ENCODE measurements at regions not wholly inside any gene's neighbourhood (a gene's known extent, or its start where the extent isn't known, plus 50 kb on each side); places are given as distances from the start of the nearest gene placed in this dataset.
A peak's percentile ranks its signal among the peaks of the same experiment; 100 is the strongest.
"Not testable (repeated sequence)": the region's sequence is repeated elsewhere in the genome, so short reads cannot be mapped to it uniquely, and the experiment has no call there.

GRCh38 chr6:118718297-118718696 lies 66.9 kb upstream of the CEP85L start:
- Histone ChIP-seq H3K36me3 (ENCODE audit: control insufficient read depth, insufficient read depth, low read length, severe bottlenecking) (no peaks in the 10 kb centered on the region), H3K4me1 (ENCODE audit: control insufficient read depth, insufficient read depth, low read length) (no peaks in the 10 kb centered on the region), H3K27me3 (replicated peaks; ENCODE audit: control insufficient read depth, insufficient read depth, low read length) (no peaks in the 10 kb centered on the region), H3K9ac (ENCODE audit: low read length) (no peak overlapping the region), H3K9me3 (ENCODE audit: control insufficient read depth, low read length) (no peaks in the 10 kb centered on the region), H3K4me3 (ENCODE audit: low read length) (no peak overlapping the region)
- DNase-seq (ENCODE audit: low read depth): no peak

GRCh38 chr6:118717106-118717505 lies 65.7 kb upstream of the CEP85L start:
- H3K4me1 ChIP-seq (ENCODE audit: control insufficient read depth, insufficient read depth, low read length): no peaks in the 10 kb centered on the region
- no peak overlapping the region for H3K4me3 ChIP-seq (ENCODE audit: low read length)
- H3K9ac ChIP-seq (ENCODE audit: low read length): no peak overlapping the region
- no peaks in the 10 kb centered on the region for H3K27me3 ChIP-seq (replicated peaks; ENCODE audit: control insufficient read depth, insufficient read depth, low read length)
- no peaks in the 10 kb centered on the region for H3K9me3 ChIP-seq (ENCODE audit: control insufficient read depth, low read length)
- DNase-seq (ENCODE audit: low read depth): no peak
- no peaks in the 10 kb centered on the region for H3K36me3 ChIP-seq (ENCODE audit: control insufficient read depth, insufficient read depth, low read length, severe bottlenecking)

GRCh38 chr6:118715907-118716306 lies 64.5 kb upstream of the CEP85L start:
- not testable (repeated sequence) for H3K9ac ChIP-seq (ENCODE audit: low read length); DNase-seq (ENCODE audit: low read depth); H3K27me3 ChIP-seq (replicated peaks; ENCODE audit: control insufficient read depth, insufficient read depth, low read length); H3K4me3 ChIP-seq (ENCODE audit: low read length); H3K36me3 ChIP-seq (ENCODE audit: control insufficient read depth, insufficient read depth, low read length, severe bottlenecking); H3K9me3 ChIP-seq (ENCODE audit: control insufficient read depth, low read length); H3K4me1 ChIP-seq (ENCODE audit: control insufficient read depth, insufficient read depth, low read length)

GRCh38 chr6:118715376-118715775 lies 64.0 kb upstream of the CEP85L start:
- Histone ChIP-seq H3K36me3 (ENCODE audit: control insufficient read depth, insufficient read depth, low read length, severe bottlenecking) (no peaks in the 10 kb centered on the region), H3K27me3 (replicated peaks; ENCODE audit: control insufficient read depth, insufficient read depth, low read length) (no peaks in the 10 kb centered on the region), H3K4me3 (ENCODE audit: low read length) (no peak overlapping the region), H3K9ac (ENCODE audit: low read length) (no peak overlapping the region), H3K4me1 (ENCODE audit: control insufficient read depth, insufficient read depth, low read length) (no peaks in the 10 kb centered on the region), H3K9me3 (ENCODE audit: control insufficient read depth, low read length) (no peaks in the 10 kb centered on the region)
- DNase-seq (ENCODE audit: low read depth): no peak

- Histone ChIP-seq H3K9me3 (ENCODE audit: control insufficient read depth, low read length) (no peaks in the 10 kb centered on the region), H3K27me3 (replicated peaks; ENCODE audit: control insufficient read depth, insufficient read depth, low read length) (no peaks in the 10 kb centered on the region), H3K4me3 (ENCODE audit: low read length) (no peak overlapping the region), H3K9ac (ENCODE audit: low read length) (no peak overlapping the region), H3K36me3 (ENCODE audit: control insufficient read depth, insufficient read depth, low read length, severe bottlenecking) (no peaks in the 10 kb centered on the region), H3K4me1 (ENCODE audit: control insufficient read depth, insufficient read depth, low read length) (peaks cover 2% of the 10 kb centered on the region)
- no peak for DNase-seq (ENCODE audit: low read depth)
These were observed 63.4 kb upstream of the CEP85L start for GRCh38 chr6:118714756-118715155.

- Histone ChIP-seq H3K27me3 (replicated peaks; ENCODE audit: control insufficient read depth, insufficient read depth, low read length) (no peaks in the 10 kb centered on the region), H3K4me1 (ENCODE audit: control insufficient read depth, insufficient read depth, low read length) (peaks cover 17% of the 10 kb centered on the region), H3K9me3 (ENCODE audit: control insufficient read depth, low read length) (no peaks in the 10 kb centered on the region), H3K36me3 (ENCODE audit: control insufficient read depth, insufficient read depth, low read length, severe bottlenecking) (no peaks in the 10 kb centered on the region), H3K4me3 (ENCODE audit: low read length) (no peak overlapping the region), H3K9ac (ENCODE audit: low read length) (no peak overlapping the region)
- peak; percentile 22 for DNase-seq (ENCODE audit: low read depth)
These were observed 61.6 kb upstream of the CEP85L start for GRCh38 chr6:118712969-118713368.

- no peak for DNase-seq (ENCODE audit: low read depth)
- Histone ChIP-seq H3K36me3 (ENCODE audit: control insufficient read depth, insufficient read depth, low read length, severe bottlenecking) (no peaks in the 10 kb centered on the region), H3K4me3 (ENCODE audit: low read length) (no peak overlapping the region), H3K9ac (ENCODE audit: low read length) (no peak overlapping the region), H3K9me3 (ENCODE audit: control insufficient read depth, low read length) (no peaks in the 10 kb centered on the region), H3K4me1 (ENCODE audit: control insufficient read depth, insufficient read depth, low read length) (peaks cover 25% of the 10 kb centered on the region), H3K27me3 (replicated peaks; ENCODE audit: control insufficient read depth, insufficient read depth, low read length) (no peaks in the 10 kb centered on the region)
These were observed 59.2 kb upstream of the CEP85L start for GRCh38 chr6:118710616-118711015.

- Histone ChIP-seq H3K9ac (ENCODE audit: low read length) (peak overlapping the region; percentile 73), H3K4me1 (ENCODE audit: control insufficient read depth, insufficient read depth, low read length) (peaks cover 32% of the 10 kb centered on the region), H3K4me3 (ENCODE audit: low read length) (peak overlapping the region; percentile 81), H3K9me3 (ENCODE audit: control insufficient read depth, low read length) (no peaks in the 10 kb centered on the region), H3K27me3 (replicated peaks; ENCODE audit: control insufficient read depth, insufficient read depth, low read length) (no peaks in the 10 kb centered on the region), H3K36me3 (ENCODE audit: control insufficient read depth, insufficient read depth, low read length, severe bottlenecking) (no peaks in the 10 kb centered on the region)
- peak; percentile 51 for DNase-seq (ENCODE audit: low read depth)
These were observed 58.5 kb upstream of the CEP85L start for GRCh38 chr6:118709859-118710350.

GRCh38 chr6:118708744-118709143 lies 57.4 kb upstream of the CEP85L start:
- Histone ChIP-seq H3K9ac (ENCODE audit: low read length) (peak overlapping the region; percentile 73), H3K4me3 (ENCODE audit: low read length) (peak overlapping the region; percentile 81)

GRCh38 chr6:118708055-118708454 lies 56.7 kb upstream of the CEP85L start:
- H3K9me3 ChIP-seq (ENCODE audit: control insufficient read depth, low read length): no peaks in the 10 kb centered on the region

More at GRCh38 chr6:118708744-118709143, 57.4 kb upstream of the CEP85L start:
- no peaks in the 10 kb centered on the region for H3K27me3 ChIP-seq (replicated peaks; ENCODE audit: control insufficient read depth, insufficient read depth, low read length)
- H3K4me1 ChIP-seq (ENCODE audit: control insufficient read depth, insufficient read depth, low read length): peaks cover 32% of the 10 kb centered on the region
- no peaks in the 10 kb centered on the region for H3K36me3 ChIP-seq (ENCODE audit: control insufficient read depth, insufficient read depth, low read length, severe bottlenecking)
- no peaks in the 10 kb centered on the region for H3K9me3 ChIP-seq (ENCODE audit: control insufficient read depth, low read length)
- peak; percentile 74 for DNase-seq (ENCODE audit: low read depth)

GRCh38 chr6:118706702-118707101 lies 55.3 kb upstream of the CEP85L start:
- H3K4me3 ChIP-seq (ENCODE audit: low read length): no peak overlapping the region
- H3K36me3 ChIP-seq (ENCODE audit: control insufficient read depth, insufficient read depth, low read length, severe bottlenecking): no peaks in the 10 kb centered on the region
- no peak overlapping the region for H3K9ac ChIP-seq (ENCODE audit: low read length)
- DNase-seq (ENCODE audit: low read depth): no peak
- no peaks in the 10 kb centered on the region for H3K27me3 ChIP-seq (replicated peaks; ENCODE audit: control insufficient read depth, insufficient read depth, low read length)
- no peaks in the 10 kb centered on the region for H3K9me3 ChIP-seq (ENCODE audit: control insufficient read depth, low read length)
- H3K4me1 ChIP-seq (ENCODE audit: control insufficient read depth, insufficient read depth, low read length): peaks cover 32% of the 10 kb centered on the region

More at GRCh38 chr6:118708055-118708454, 56.7 kb upstream of the CEP85L start:
- peak; percentile 24 for DNase-seq (ENCODE audit: low read depth)
- no peak overlapping the region for H3K4me3 ChIP-seq (ENCODE audit: low read length)
- no peaks in the 10 kb centered on the region for H3K27me3 ChIP-seq (replicated peaks; ENCODE audit: control insufficient read depth, insufficient read depth, low read length)
- H3K36me3 ChIP-seq (ENCODE audit: control insufficient read depth, insufficient read depth, low read length, severe bottlenecking): no peaks in the 10 kb centered on the region
- peaks cover 32% of the 10 kb centered on the region for H3K4me1 ChIP-seq (ENCODE audit: control insufficient read depth, insufficient read depth, low read length)
- H3K9ac ChIP-seq (ENCODE audit: low read length): no peak overlapping the region

Data from adipocyte (in vitro differentiated cells).